ENCODE measurements at regions not wholly inside any gene's neighbourhood (a gene's known extent, or its start where the extent isn't known, plus 50 kb on each side); places are given as distances from the start of the nearest gene placed in this dataset.

GRCh38 chrX:141320801-141321200, 78.5 kb upstream of the SPANXC start (continued):
- TF ChIP-seq ZBTB9 (CRISPR knock-in tag; IDR thresholded peaks at IDR 0.05): no peak
- no peak for TF ChIP-seq NFE2L1 (tag; IDR thresholded peaks at IDR 0.05; ENCODE audit: borderline replicate concordance, low read depth)
- TF ChIP-seq MITF (IDR thresholded peaks at IDR 0.05): no peak
- no peak for TF ChIP-seq ZNF133 (CRISPR knock-in tag; IDR thresholded peaks at IDR 0.05)

- no peaks in the 10 kb centered on the region for H3K9me1 ChIP-seq (ENCODE audit: control insufficient read depth, insufficient read depth, low read length)
- H3K4me2 ChIP-seq (ENCODE audit: insufficient read depth, low read length): no peak overlapping the region
- H3K4me3 ChIP-seq: no peak overlapping the region
- 0% methylated on average over 1 of the region's 1 CpG for WGBS (ENCODE audit: insufficient coverage, low coverage, missing lambda C conversion rate)
- H3K9ac ChIP-seq (ENCODE audit: insufficient read depth in 1 of 2, low read depth in 2 of 2, low read length in 2 of 2): no peak overlapping the region
- intact Hi-C loops (cut with micrococcal nuclease): no loop called here
- no TSS peak for BruUV-seq (replicated peaks)
- H3K27ac ChIP-seq (ENCODE audit: extremely low read depth, low read depth, low read length): no peak overlapping the region
- H3K4me1 ChIP-seq (replicated peaks in 1 of 2; ENCODE audit: control insufficient read depth in 2 of 2, insufficient read depth in 2 of 2, low read length in 2 of 2): no peaks in the 10 kb centered on the region
- no peak overlapping the region for H2AFZ ChIP-seq (ENCODE audit: low read depth, low read length)
- POLR2A ChIA-PET: no interaction called here
- no peak for ATAC-seq
- CTCF ChIA-PET (ENCODE audit: low intra/inter-chr PET ratio): no interaction called here
- H3K79me2 ChIP-seq (ENCODE audit: control insufficient read depth, insufficient read depth, low read length): no peaks in the 10 kb centered on the region
- H3K9me3 ChIP-seq (replicated peaks; ENCODE audit: control insufficient read depth, insufficient read depth, low read depth, low read length): no peaks in the 10 kb centered on the region
- no peak for FAIRE-seq
- no peaks in the 10 kb centered on the region for H3K36me3 ChIP-seq (ENCODE audit: control insufficient read depth, insufficient read depth, low read length)
- no peaks in the 10 kb centered on the region for H3K27me3 ChIP-seq (ENCODE audit: control insufficient read depth in 2 of 2, insufficient read depth in 2 of 2, low read length in 2 of 2)
- no peaks in the 10 kb centered on the region for H4K20me1 ChIP-seq (replicated peaks; ENCODE audit: control insufficient read depth, insufficient read depth, low read length)
- DNase-seq (ENCODE audit: extremely low read depth in 1 of 4, low spot score in 3 of 4): no peak
- in situ Hi-C loops (cut with MboI): no loop called here
- no peak for TF ChIP-seq HDAC3 (IDR thresholded peaks at IDR 0.05; ENCODE audit: borderline replicate concordance, partially characterized antibody)
- no peak for TF ChIP-seq POLR3A (IDR thresholded peaks at IDR 0.05; ENCODE audit: borderline replicate concordance, extremely low read depth, insufficient read depth, insufficient read length)
- TF ChIP-seq, protein P1, sequence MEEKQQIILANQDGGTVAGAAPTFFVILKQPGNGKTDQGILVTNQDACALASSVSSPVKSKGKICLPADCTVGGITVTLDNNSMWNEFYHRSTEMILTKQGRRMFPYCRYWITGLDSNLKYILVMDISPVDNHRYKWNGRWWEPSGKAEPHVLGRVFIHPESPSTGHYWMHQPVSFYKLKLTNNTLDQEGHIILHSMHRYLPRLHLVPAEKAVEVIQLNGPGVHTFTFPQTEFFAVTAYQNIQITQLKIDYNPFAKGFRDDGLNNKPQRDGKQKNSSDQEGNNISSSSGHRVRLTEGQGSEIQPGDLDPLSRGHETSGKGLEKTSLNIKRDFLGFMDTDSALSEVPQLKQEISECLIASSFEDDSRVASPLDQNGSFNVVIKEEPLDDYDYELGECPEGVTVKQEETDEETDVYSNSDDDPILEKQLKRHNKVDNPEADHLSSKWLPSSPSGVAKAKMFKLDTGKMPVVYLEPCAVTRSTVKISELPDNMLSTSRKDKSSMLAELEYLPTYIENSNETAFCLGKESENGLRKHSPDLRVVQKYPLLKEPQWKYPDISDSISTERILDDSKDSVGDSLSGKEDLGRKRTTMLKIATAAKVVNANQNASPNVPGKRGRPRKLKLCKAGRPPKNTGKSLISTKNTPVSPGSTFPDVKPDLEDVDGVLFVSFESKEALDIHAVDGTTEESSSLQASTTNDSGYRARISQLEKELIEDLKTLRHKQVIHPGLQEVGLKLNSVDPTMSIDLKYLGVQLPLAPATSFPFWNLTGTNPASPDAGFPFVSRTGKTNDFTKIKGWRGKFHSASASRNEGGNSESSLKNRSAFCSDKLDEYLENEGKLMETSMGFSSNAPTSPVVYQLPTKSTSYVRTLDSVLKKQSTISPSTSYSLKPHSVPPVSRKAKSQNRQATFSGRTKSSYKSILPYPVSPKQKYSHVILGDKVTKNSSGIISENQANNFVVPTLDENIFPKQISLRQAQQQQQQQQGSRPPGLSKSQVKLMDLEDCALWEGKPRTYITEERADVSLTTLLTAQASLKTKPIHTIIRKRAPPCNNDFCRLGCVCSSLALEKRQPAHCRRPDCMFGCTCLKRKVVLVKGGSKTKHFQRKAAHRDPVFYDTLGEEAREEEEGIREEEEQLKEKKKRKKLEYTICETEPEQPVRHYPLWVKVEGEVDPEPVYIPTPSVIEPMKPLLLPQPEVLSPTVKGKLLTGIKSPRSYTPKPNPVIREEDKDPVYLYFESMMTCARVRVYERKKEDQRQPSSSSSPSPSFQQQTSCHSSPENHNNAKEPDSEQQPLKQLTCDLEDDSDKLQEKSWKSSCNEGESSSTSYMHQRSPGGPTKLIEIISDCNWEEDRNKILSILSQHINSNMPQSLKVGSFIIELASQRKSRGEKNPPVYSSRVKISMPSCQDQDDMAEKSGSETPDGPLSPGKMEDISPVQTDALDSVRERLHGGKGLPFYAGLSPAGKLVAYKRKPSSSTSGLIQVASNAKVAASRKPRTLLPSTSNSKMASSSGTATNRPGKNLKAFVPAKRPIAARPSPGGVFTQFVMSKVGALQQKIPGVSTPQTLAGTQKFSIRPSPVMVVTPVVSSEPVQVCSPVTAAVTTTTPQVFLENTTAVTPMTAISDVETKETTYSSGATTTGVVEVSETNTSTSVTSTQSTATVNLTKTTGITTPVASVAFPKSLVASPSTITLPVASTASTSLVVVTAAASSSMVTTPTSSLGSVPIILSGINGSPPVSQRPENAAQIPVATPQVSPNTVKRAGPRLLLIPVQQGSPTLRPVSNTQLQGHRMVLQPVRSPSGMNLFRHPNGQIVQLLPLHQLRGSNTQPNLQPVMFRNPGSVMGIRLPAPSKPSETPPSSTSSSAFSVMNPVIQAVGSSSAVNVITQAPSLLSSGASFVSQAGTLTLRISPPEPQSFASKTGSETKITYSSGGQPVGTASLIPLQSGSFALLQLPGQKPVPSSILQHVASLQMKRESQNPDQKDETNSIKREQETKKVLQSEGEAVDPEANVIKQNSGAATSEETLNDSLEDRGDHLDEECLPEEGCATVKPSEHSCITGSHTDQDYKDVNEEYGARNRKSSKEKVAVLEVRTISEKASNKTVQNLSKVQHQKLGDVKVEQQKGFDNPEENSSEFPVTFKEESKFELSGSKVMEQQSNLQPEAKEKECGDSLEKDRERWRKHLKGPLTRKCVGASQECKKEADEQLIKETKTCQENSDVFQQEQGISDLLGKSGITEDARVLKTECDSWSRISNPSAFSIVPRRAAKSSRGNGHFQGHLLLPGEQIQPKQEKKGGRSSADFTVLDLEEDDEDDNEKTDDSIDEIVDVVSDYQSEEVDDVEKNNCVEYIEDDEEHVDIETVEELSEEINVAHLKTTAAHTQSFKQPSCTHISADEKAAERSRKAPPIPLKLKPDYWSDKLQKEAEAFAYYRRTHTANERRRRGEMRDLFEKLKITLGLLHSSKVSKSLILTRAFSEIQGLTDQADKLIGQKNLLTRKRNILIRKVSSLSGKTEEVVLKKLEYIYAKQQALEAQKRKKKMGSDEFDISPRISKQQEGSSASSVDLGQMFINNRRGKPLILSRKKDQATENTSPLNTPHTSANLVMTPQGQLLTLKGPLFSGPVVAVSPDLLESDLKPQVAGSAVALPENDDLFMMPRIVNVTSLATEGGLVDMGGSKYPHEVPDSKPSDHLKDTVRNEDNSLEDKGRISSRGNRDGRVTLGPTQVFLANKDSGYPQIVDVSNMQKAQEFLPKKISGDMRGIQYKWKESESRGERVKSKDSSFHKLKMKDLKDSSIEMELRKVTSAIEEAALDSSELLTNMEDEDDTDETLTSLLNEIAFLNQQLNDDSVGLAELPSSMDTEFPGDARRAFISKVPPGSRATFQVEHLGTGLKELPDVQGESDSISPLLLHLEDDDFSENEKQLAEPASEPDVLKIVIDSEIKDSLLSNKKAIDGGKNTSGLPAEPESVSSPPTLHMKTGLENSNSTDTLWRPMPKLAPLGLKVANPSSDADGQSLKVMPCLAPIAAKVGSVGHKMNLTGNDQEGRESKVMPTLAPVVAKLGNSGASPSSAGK (IDR thresholded peaks at IDR 0.05): no peak
Observed at GRCh38 chrX:141314441-141314840, 72.1 kb upstream of the SPANXC start.

Measured in K562 (cell line).